ENCODE measurements at regions not wholly inside any gene's neighbourhood (a gene's known extent, or its start where the extent isn't known, plus 50 kb on each side); places are given as distances from the start of the nearest gene placed in this dataset.

DNA sequence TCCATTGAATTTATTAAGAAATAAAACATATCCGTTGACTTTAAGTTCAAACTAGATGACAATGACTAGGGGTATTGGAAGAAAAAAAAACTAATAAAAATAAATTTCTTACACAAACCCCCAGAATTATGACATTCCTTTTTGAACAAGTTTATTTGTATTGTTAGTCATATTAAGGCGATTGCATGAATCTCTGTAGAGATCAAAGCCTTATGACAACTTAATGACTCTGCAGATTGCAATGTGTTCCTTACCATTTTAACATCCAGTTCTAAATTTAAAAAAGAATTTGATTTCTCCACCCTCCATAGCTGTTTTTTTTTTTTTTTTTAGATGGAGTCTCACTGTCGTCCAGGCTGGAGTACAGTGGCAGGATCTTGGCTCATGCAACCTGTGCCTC, 189.8 kb upstream of the CEP162 start:
- no peaks in the 10 kb centered on the region for H3K79me2 ChIP-seq (ENCODE audit: insufficient read depth, low read length)
- H2AFZ ChIP-seq (ENCODE audit: low read length) = no peak overlapping the region
- H3K9ac ChIP-seq (ENCODE audit: insufficient read depth, low read depth, low read length) = no peak overlapping the region
- H3K4me3 ChIP-seq (replicated peaks in 1 of 3; ENCODE audit: insufficient read depth in 1 of 3, low read depth in 2 of 3, low read length in 3 of 3) = no peak overlapping the region
- ChIA-PET POLR2A (no interaction called here), CTCF (ENCODE audit: low intra/inter-chr PET ratio, low total read pairs) (no interaction called here)
- ATAC-seq = no peak
- 32% methylated on average over 3 of the region's 3 CpGs for WGBS (ENCODE audit: low lambda C conversion rate)
- H4K20me1 ChIP-seq (ENCODE audit: insufficient read depth, low read length) = no peaks in the 10 kb centered on the region
- no peak for FAIRE-seq
- no peaks in the 10 kb centered on the region for H3K4me1 ChIP-seq (ENCODE audit: insufficient read depth, low read length)
- no peaks in the 10 kb centered on the region for H3K36me3 ChIP-seq (replicated peaks in 1 of 2; ENCODE audit: control insufficient read depth in 1 of 2, insufficient read depth in 2 of 2, low read length in 2 of 2)
- H3K27me3 ChIP-seq (ENCODE audit: control insufficient read depth in 1 of 2, insufficient read depth in 2 of 2, low read length in 2 of 2) = no peaks in the 10 kb centered on the region; a peak in 1 of 5 replicates
- DNase-seq (ENCODE audit: low spot score) = no peak
- no peak overlapping the region for H3K4me2 ChIP-seq (ENCODE audit: low read depth, low read length)
- no peak for TF ChIP-seq SAFB2 (CRISPR knock-in tag; IDR thresholded peaks at IDR 0.05; ENCODE audit: borderline replicate concordance, low read depth)
- TF ChIP-seq, protein P1, sequence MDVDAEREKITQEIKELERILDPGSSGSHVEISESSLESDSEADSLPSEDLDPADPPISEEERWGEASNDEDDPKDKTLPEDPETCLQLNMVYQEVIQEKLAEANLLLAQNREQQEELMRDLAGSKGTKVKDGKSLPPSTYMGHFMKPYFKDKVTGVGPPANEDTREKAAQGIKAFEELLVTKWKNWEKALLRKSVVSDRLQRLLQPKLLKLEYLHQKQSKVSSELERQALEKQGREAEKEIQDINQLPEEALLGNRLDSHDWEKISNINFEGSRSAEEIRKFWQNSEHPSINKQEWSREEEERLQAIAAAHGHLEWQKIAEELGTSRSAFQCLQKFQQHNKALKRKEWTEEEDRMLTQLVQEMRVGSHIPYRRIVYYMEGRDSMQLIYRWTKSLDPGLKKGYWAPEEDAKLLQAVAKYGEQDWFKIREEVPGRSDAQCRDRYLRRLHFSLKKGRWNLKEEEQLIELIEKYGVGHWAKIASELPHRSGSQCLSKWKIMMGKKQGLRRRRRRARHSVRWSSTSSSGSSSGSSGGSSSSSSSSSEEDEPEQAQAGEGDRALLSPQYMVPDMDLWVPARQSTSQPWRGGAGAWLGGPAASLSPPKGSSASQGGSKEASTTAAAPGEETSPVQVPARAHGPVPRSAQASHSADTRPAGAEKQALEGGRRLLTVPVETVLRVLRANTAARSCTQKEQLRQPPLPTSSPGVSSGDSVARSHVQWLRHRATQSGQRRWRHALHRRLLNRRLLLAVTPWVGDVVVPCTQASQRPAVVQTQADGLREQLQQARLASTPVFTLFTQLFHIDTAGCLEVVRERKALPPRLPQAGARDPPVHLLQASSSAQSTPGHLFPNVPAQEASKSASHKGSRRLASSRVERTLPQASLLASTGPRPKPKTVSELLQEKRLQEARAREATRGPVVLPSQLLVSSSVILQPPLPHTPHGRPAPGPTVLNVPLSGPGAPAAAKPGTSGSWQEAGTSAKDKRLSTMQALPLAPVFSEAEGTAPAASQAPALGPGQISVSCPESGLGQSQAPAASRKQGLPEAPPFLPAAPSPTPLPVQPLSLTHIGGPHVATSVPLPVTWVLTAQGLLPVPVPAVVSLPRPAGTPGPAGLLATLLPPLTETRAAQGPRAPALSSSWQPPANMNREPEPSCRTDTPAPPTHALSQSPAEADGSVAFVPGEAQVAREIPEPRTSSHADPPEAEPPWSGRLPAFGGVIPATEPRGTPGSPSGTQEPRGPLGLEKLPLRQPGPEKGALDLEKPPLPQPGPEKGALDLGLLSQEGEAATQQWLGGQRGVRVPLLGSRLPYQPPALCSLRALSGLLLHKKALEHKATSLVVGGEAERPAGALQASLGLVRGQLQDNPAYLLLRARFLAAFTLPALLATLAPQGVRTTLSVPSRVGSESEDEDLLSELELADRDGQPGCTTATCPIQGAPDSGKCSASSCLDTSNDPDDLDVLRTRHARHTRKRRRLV (CRISPR knock-in tag; IDR thresholded peaks at IDR 0.05) = no peak
- no peak for TF ChIP-seq ZNF501 (CRISPR knock-in tag; IDR thresholded peaks at IDR 0.05)
- H3K27ac ChIP-seq (ENCODE audit: extremely low read length, insufficient read depth, low read length) = no peak overlapping the region
- in situ Hi-C loops (cut with HindIII; ENCODE audit: extremely low pct_ligation_motif_present, low pct_unique_long_range_greater_than_20kb) = no loop called here
- H3K9me3 ChIP-seq (ENCODE audit: low read length) = no peaks in the 10 kb centered on the region
- intact Hi-C loops (cut with micrococcal nuclease; ENCODE audit: unreplicated experiment) = no loop called here
- BruUV-seq (replicated peaks) = no TSS peak
